Glomerular endothelial cell (primary cell): ENCODE measurements at regions not wholly inside any gene's neighbourhood (a gene's known extent, or its start where the extent isn't known, plus 50 kb on each side); places are given as distances from the start of the nearest gene placed in this dataset.
"Not testable (repeated sequence)": the region's sequence is repeated elsewhere in the genome, so short reads cannot be mapped to it uniquely, and the experiment has no call there.

Source experiments
- DNase-seq: peaks from one replicate; pipeline ENCODE4 v3.0.0-alpha.2; 2011; ENCODE audit warnings: low read depth, low spot score; ENCODE audit errors: extremely low read depth

DNA sequence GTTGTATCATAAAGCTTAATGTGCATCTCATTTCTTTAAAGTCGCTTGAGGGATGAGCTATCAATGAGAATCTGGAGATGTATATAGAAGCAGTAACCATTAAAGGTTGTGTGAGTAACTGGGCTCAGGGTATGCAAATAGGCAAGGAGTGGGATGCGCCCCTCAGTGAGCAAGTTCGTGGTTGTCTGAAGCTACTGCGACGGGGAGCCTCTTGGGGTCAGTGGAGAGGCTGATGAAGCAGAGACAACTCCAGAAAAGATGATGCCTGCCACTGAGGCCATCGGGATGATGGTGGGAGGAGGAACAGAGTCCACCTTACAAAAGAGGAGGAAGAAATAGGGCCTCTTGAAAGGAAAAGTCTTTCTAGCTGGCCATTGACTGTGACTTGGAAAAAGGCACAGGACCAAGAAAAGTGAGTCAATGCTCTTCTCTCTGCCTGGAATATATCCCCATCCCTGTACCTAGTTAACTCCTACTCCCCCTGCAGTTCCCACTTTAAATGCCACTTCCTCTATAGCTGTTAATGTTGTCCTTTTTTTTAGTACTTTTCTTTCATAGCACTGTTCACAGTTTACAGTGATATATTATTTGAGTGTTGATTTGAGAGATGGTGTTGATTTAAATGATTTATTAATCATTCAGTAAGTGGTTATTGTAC, 51.4 kb upstream of the LSM6 start:
- DNase-seq, result no peak

GRCh38 chr4:146123231-146123630, 52.3 kb upstream of the LSM6 start:
- DNase-seq, result no peak

DNA sequence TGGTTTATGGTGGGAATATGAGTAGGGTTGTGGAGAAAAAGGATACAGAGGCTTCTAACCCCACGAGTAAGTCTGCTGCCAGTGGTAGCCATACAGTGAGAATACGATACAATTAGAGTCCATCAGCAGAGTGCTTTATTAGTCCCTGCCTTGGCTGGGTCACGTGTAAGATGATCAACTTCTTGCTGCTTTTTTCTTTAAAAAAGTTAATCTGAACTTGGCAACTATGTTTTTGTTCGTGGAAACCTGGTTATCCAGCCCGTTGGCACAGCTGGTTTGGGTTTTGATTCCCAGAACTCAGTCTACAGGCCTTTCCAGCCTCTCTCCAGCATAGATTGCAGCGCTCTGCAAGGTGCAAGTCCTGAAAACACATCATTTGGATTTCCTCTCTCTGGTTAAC, 53.1 kb upstream of the LSM6 start:
- no peak for DNase-seq

DNA sequence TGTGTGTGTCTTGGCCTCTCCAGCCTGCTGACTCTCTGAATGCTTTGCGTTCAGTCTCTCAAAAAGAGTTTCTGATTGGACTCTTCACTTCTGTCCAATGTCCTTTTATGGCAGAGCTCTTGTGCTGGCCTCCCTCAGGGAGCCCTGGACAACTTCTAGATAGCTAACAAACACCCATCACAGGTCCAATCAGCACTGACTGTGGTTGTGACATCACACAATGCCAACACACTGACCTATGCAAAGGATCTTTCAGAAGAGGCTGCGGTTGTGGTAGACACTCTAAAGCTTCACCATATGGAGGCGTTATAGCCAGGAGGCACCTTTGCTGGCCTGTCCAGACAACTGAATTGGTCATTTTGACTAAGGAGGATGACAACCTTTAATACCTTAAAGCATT, 53.8 kb upstream of the LSM6 start:
- DNase-seq, result no peak

GRCh38 chr4:146119845-146120404, 55.6 kb upstream of the LSM6 start:
- DNase-seq, result no peak

- no peak for DNase-seq
Measured at GRCh38 chr4:146114066-146114465, 61.5 kb upstream of the LSM6 start.

DNA sequence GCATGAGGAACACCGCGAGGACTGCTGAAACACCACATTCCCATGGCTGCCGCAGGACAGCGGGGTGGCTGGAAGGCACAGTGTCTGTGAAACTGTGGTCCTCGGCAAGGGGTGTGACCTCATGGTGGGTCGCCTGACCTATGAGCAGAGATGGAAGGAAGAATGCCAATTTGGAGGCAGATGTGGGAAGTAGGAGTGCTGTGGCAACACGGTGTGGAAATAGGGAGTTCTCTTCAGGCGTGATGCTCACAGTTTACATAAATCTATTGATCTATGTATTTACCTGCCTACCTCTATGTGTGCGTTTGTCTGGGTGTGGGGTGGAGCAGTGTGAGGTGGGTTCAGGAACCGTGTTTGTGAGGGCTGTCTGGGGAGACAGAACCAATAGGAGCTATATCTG, 62.3 kb upstream of the LSM6 start:
- no peak for DNase-seq

DNA sequence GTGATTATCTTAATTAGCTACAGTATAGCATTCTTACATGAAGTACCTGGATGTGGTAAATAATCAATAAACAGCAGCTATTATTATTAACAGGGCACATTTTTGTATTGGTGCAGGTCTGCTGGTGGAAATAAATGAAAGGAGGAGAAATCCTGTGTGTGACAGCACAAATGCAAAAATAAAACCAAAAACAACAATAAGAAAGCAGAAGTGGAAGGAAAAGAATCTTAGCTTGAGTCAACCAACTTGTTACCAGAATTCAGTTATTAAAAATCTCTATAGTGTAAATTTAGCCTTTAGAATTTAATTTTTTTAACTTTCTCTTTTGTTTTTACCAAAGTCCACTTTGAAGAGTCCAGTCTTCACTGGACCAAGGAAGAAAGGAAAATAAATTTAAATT, 63.1 kb upstream of the LSM6 start:
- DNase-seq, result no peak

DNA sequence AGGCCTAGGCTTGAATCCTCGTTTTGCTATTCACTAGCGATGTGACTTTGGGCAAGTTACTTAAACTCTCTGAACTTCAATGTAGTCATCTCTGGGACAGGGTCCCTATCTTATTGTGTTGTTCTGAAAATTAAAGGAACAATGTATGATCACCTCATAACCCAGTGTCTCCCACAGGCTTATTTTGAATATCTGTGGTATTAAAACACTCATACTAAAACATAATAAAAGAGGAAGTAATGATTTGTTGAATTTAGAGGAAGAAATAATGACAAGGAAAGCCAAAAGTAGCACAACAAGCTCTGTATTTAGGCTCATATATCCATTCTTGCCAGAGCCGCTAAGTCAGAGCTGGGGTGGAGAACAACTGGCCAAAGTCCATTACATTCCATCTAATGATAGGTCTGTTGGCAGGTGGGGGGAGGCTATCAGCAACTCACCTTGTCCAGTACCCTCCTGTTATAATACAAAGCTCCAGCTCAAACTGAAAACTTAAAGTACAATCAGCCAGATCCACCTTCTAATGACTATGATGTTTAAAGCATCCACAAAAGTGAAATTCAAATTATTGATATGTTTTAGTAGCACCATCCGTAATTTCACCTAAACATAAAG, 64.5 kb upstream of the LSM6 start:
- DNase-seq, result no peak

DNA sequence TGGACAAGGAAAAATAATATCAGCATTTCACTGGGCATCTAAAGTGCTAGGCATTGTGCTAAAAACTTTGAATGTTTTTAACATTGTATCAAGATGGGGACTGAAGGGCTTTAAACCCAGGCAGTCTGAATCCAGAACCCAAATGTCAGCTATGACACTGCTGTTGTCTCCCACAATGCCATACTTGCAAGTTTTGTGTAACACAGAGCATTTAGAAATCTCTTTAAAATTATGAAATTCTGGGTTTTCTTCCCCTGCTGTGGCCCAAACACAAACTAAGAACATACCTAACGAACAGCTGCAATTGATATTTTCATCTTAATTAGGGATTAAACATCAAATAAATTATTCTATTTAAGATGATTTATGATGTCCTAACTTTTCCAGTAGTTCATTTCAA, 66.8 kb upstream of the LSM6 start:
- DNase-seq, result no peak

- no peak for DNase-seq
Measured at GRCh38 chr4:146107587-146108240, 67.8 kb upstream of the LSM6 start.

DNA sequence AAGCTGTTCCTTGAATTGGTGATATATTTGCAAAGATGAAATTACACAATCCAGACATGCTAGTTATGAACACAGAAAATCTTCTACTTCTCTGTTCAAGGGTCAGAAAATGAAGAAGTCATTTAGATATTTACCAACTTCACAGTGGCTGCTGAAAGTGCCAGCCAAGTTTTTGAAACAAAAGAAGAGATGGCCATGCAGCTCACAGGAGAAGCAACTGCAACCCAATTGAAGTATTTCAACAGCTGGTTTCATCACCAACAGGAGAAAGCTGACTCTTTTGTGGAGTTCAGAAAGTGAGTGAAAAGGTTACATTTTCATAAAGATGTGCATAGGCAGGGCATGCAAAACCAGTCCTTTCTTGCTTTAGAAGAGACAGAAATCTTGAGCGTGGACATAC, 70.1 kb upstream of the LSM6 start:
- no peak for DNase-seq

- no peak for DNase-seq
Measured at GRCh38 chr4:146104541-146104940, 71.0 kb upstream of the LSM6 start.

DNA sequence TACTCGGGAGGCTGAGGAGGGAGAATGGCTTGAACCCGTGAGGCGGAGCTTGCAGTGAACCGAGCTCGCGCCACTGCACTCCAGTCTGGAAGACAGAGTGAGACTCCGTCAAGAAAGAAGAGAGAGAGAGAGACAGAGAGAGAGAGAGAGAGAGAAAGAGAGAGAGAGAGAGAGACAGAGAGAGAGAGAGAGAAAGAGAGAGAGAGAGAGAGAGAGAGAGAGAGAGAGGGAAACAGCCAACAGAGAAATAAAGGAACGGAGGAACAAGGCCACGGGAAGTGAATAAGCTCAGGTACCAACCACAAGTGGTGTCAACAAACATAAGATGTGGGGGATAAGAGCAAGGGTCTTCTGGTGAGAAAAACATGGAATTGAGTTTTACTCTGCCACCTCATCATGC, 71.5 kb upstream of the LSM6 start:
- not testable (repeated sequence) for DNase-seq

DNA sequence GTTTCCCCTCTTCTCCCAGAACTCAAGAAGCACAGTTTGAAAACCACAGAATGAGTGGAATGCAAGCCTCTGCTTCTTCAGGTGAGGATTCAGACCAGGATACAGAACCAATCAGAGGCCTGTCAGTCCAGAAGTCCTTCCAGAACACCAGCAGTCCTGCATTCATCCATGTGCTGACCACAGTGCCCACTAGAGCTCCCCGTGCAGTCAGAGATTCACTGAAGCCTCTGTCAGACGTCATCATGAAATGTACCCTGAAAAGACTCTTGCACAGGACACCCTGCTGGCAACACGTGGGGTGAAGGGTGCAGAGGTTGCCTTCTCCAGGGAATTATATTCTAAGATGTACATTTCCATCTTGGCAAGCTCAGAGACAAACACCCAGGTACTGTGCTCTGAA, 75.9 kb upstream of the LSM6 start:
- no peak for DNase-seq

GRCh38 chr4:146098978-146099377, 76.5 kb upstream of the LSM6 start:
- no peak for DNase-seq

DNA sequence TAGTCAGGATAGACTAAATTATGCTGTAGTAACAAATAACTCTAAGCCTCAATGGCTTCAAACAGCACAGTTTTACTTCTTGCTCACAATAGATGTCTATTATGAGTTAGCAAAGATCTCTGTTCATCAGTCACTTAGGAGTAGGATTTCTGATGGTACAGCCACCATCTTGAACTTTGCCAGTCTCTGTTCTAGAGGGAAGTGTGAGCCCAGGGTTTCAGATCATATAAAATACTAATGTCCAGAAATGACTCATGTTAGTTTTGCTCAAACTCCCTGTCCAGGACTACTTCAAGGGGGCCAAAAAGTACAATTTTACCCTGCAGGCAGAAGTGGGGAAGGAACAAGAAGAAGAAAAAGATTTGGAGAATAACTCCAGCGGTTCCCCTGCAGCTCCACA, 77.1 kb upstream of the LSM6 start:
- no peak for DNase-seq

DNA sequence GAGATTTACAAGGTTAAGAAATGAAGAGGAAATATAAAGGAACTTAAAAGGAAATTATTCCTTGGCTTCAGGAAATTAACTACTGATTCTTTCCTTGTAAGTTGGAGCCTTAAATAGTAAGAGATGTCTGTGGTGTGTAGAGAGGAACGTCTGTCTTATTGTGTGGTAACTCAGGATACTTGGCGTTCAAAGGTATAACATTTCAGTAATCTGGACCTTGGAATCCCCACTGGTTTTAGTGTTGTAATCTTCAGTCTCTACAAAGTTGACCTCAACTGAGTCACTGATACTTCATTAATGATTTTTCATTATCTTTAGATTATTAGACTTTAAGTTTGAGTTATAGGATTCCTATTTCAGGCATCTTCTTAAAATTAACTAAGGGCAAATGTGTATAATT, 79.1 kb upstream of the LSM6 start:
- no peak for DNase-seq

GRCh38 chr4:146095860-146096259, 79.7 kb upstream of the LSM6 start:
- no peak for DNase-seq

DNA sequence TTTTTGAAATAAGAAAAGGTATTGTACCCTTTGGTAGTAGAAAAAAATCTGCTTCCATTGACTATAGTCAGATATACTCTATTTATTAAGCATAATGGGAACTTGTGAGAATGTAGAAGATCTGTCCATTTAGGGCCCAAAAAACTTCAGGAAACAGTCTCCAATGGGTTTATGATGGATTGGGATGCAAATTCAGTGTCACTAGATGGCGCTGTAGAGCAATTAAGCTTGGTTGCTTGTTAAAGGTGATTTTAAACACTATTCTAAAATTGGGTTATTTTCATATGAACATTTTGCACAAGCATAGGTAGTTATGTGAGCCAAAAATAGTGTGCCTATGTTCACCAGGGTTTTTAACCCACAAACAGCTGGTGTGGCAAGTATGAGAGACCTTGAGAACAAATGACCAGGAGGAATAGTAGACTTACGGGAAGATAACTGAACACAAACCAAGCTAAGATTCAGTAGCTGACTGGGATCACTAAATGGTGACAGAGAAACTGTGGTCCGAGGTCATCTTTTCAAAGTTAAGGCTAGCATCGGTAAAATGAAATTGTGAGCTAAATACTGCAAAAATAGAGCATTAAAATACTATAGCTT, 80.3 kb upstream of the LSM6 start:
- DNase-seq, result peak; percentile 65

- no peak for DNase-seq
Measured at GRCh38 chr4:146088690-146089089, 86.8 kb upstream of the LSM6 start.

DNA sequence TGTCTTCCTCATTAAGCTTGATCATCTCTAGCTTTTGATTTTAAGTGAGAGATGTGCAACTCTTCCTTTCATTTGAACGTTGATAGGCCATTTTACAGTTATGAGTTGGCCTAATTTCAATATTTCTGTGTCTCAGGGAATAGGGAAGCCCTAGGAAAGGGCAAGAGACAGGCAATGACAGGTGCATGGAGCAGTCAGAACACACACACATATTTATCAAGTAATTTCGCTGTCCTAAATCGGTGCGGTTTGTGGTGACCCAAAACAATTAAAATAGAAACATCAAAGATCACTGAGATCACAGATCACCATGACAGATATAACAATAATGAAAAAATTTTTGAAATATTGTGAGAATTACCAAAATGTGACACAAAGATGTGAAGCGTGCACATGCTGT, 87.7 kb upstream of the LSM6 start:
- DNase-seq, result no peak
